Subcutaneous abdominal adipose tissue (tissue), 5 donors: ENCODE measurements at regions not wholly inside any gene's neighbourhood (a gene's known extent, or its start where the extent isn't known, plus 50 kb on each side); places are given as distances from the start of the nearest gene placed in this dataset.

Experiments used
- H3K27ac ChIP-seq: one replicate; pipeline ENCODE4 v1.7.0; 2013; ENCODE audit warnings: low read depth, mild to moderate bottlenecking, inconsistent platforms, low read length, moderate library complexity
- H3K27me3 ChIP-seq, 5 donors: one replicate each; pipeline ENCODE4 v1.7.0; 2013; ENCODE audit warnings: low read length in 5 of 5, inconsistent platforms in 1 of 5; ENCODE audit not compliant: control insufficient read depth in 5 of 5, insufficient read depth in 4 of 5
- H3K36me3 ChIP-seq, 5 donors: one replicate each; pipeline ENCODE4 v1.7.0; 2013; ENCODE audit warnings: low read length in 5 of 5; ENCODE audit not compliant: control insufficient read depth in 5 of 5, insufficient read depth in 5 of 5
- H3K4me1 ChIP-seq, 5 donors: one replicate each; pipeline ENCODE4 v1.7.0; 2013; ENCODE audit warnings: low read length in 5 of 5, mild to moderate bottlenecking in 3 of 5, moderate library complexity in 1 of 5; ENCODE audit not compliant: control insufficient read depth in 5 of 5, insufficient read depth in 5 of 5
- H3K4me3 ChIP-seq, 5 donors: one replicate each; pipeline ENCODE4 v1.7.0; 2013; ENCODE audit warnings: low read length in 5 of 5, low read depth in 1 of 5
- H3K9ac ChIP-seq, 5 donors: one replicate each; pipeline ENCODE4 v1.7.0; 2013; ENCODE audit warnings: low read length in 5 of 5, mild to moderate bottlenecking in 4 of 5, moderate library complexity in 3 of 5
- H3K9me3 ChIP-seq, 5 donors: one replicate each; pipeline ENCODE4 v1.7.0; 2013; ENCODE audit warnings: low read length in 5 of 5; ENCODE audit not compliant: control insufficient read depth in 5 of 5
- donor health status: healthy.
- donor health status: healthy.
- donor health status: healthy.
- donor health status: healthy.
- donor health status: healthy.

GRCh38 chr1:73167009-73167657 lies 884.8 kb upstream of the NEGR1 start:
- Histone ChIP-seq H3K27me3 (no peaks in the 10 kb centered on the region), H3K9ac (no peak overlapping the region), H3K9me3 (no peaks in the 10 kb centered on the region), H3K4me1 (no peaks in the 10 kb centered on the region), H3K4me3 (no peak overlapping the region), H3K27ac (no peak overlapping the region), H3K36me3 (no peaks in the 10 kb centered on the region)

- H3K9me3 ChIP-seq: no peaks in the 10 kb centered on the region
- no peaks in the 10 kb centered on the region for H3K4me1 ChIP-seq
- H3K27me3 ChIP-seq: no peaks in the 10 kb centered on the region
- no peaks in the 10 kb centered on the region for H3K36me3 ChIP-seq
- H3K27ac ChIP-seq: no peak overlapping the region
- H3K9ac ChIP-seq: no peak overlapping the region
- no peak overlapping the region for H3K4me3 ChIP-seq
These were observed 880.2 kb upstream of the NEGR1 start for GRCh38 chr1:73162564-73162963.

DNA sequence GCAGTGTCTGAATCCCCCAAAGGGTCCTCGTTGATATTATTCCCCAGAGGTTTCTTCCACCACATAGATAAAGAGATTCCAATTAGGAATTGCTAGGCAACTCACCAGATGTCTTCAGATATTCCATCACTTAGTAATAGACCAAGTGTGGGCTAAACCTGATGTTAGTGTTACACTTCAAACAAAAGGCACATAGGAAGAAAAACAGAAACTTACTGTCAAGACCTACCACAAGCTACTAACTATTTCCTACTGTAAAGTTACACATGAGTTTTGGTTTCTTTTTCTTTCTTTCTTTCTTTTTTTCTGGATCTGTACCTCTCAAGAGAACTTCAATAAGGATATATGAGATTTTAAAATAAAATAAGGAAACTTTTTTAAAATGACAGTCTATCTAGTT lies 879.1 kb upstream of the NEGR1 start:
- Histone ChIP-seq H3K36me3 (no peaks in the 10 kb centered on the region), H3K4me1 (no peaks in the 10 kb centered on the region), H3K9ac (no peak overlapping the region), H3K4me3 (no peak overlapping the region), H3K9me3 (no peaks in the 10 kb centered on the region), H3K27ac (no peak overlapping the region), H3K27me3 (no peaks in the 10 kb centered on the region)

DNA sequence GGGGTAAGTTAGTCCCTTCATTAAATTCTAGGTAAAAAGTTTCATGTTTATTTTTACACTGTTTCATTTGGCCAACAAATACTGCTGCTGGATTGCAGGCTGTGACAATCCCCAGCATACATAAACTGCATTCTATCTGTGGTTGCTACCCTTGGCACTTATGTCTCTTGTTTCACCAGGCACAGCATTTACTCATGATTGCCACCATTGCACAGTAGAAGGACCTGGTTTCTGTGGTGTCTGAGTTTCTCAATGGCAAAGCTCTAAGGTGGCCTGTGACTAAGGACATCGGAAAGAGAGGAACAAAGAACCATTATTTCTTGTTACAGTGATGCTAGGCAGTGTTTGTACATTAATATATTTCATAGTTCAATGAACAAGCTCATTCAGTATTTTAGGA lies 878.4 kb upstream of the NEGR1 start:
- Histone ChIP-seq H3K9me3 (no peaks in the 10 kb centered on the region), H3K27ac (no peak overlapping the region), H3K4me1 (no peaks in the 10 kb centered on the region), H3K4me3 (no peak overlapping the region), H3K27me3 (no peaks in the 10 kb centered on the region), H3K36me3 (no peaks in the 10 kb centered on the region), H3K9ac (no peak overlapping the region)

DNA sequence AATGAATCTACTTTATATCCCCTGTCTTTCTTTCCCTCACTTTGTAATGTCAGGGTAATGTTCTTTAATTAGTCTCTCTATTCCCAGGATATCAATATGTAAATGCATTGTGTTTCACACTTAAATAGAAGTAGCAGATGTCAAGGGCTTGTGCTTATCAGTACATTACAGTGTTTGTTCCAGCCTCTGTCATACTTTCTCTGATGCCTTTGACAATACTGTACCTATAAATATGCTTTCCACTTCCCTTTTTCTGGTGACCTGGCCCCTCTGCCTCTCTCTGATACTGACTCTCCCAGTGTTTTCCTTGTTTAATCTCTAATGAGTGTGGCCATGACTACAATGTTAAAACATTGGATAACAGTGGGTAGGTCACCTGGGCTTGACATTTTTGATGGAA lies 862.0 kb upstream of the NEGR1 start:
- Histone ChIP-seq H3K27me3 (no peaks in the 10 kb centered on the region), H3K9me3 (no peaks in the 10 kb centered on the region), H3K9ac (no peak overlapping the region), H3K4me1 (no peaks in the 10 kb centered on the region), H3K27ac (no peak overlapping the region), H3K36me3 (no peaks in the 10 kb centered on the region), H3K4me3 (no peak overlapping the region)

DNA sequence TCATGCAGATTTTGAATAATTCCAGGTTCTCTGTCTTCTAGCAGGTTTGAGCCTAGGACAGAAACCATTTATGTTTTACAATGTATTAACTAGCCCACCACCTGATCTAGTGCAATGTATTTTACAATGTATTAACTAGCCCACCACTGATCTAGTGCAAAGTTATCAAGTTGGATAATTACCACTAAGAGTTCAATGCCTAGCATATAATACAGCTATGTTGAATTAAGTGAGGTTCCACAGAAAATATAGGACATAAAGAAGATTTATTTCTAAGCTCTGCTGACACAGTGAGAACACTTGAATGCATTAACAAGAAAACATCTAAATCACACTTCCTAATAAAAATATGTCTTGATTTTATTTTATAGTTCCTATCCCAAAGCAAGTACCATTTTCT lies 854.6 kb upstream of the NEGR1 start:
- Histone ChIP-seq H3K27me3 (no peaks in the 10 kb centered on the region), H3K9ac (no peak overlapping the region), H3K9me3 (no peaks in the 10 kb centered on the region), H3K4me3 (no peak overlapping the region), H3K36me3 (no peaks in the 10 kb centered on the region), H3K27ac (no peak overlapping the region), H3K4me1 (no peaks in the 10 kb centered on the region)

DNA sequence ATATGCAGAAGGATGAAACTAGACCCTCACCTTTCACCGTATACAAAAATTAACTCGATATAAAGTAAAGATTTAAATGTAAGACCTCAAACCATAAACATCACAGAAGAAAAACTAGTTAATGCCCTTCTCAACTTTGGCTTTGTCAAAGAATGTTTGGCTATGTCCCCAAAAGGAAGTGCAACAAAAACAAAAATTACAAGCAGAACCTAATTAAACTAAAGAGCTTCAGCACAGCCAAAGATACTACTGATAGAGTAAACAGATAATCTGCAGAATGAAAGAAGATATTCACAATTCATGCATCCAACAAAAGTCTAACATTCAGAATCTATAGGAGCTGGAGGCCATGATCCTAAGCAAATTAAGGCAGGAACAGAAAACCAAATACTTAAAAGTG lies 824.6 kb upstream of the NEGR1 start:
- Histone ChIP-seq H3K36me3 (no peaks in the 10 kb centered on the region), H3K4me3 (no peak overlapping the region), H3K4me1 (no peaks in the 10 kb centered on the region), H3K27me3 (no peaks in the 10 kb centered on the region), H3K9me3 (peaks cover 0 to 27% (median 8%) of the 10 kb centered on the region in 5 donors), H3K27ac (no peak overlapping the region), H3K9ac (no peak overlapping the region)

- Histone ChIP-seq H3K4me3 (no peak overlapping the region), H3K9ac (no peak overlapping the region), H3K4me1 (no peaks in the 10 kb centered on the region), H3K9me3 (peaks cover 0 to 27% (median 8%) of the 10 kb centered on the region in 5 donors), H3K27ac (no peak overlapping the region), H3K27me3 (no peaks in the 10 kb centered on the region), H3K36me3 (no peaks in the 10 kb centered on the region)
These were observed 823.4 kb upstream of the NEGR1 start for GRCh38 chr1:73105755-73106154.

DNA sequence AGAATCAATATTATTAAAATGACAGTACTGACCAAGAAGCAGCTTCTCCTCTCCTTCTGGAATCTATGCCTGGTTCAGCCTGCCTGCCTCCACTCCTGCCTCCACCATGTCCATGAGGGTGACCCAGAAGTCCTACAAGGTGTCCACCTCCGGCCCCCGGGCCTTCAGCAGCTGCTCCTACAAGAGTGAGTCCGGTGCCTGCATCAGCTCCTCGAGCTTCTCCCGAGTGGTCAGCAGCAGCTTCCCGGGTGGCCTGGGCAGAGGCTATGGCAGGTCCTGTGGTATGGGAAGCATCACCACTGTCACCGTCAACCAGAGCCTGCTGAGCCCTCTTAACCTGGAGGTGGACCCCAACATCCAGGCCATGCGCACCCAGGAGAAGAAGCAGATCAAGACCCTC lies 822.4 kb upstream of the NEGR1 start:
- no peaks in the 10 kb centered on the region for H3K27me3 ChIP-seq
- no peaks in the 10 kb centered on the region for H3K36me3 ChIP-seq
- H3K9ac ChIP-seq: no peak overlapping the region
- H3K4me3 ChIP-seq: no peak overlapping the region
- H3K9me3 ChIP-seq: peaks cover 0 to 27% (median 8%) of the 10 kb centered on the region in 5 donors
- no peaks in the 10 kb centered on the region for H3K4me1 ChIP-seq
- no peak overlapping the region for H3K27ac ChIP-seq

DNA sequence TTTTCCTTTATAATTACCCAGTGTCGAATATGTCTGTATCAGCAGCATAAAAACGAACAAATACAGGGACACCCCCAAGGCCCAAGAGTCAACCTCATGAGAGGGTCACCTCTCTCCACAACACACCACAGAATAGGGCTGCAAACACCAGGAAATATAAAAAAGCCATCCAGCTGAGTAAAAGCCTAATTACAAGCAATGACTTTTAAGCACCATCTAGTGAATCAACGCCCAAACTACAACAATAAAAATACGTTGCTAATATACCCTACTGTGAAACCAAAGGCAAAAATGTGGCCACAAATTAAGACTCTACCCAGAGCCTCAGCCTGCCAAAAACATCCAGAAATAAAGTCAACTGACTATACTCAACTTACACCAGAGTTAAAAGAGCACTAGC lies 817.9 kb upstream of the NEGR1 start:
- H3K36me3 ChIP-seq: no peaks in the 10 kb centered on the region
- no peaks in the 10 kb centered on the region for H3K4me1 ChIP-seq
- H3K9me3 ChIP-seq: peaks cover 0 to 12% (median 3%) of the 10 kb centered on the region in 5 donors
- H3K9ac ChIP-seq: no peak overlapping the region
- no peaks in the 10 kb centered on the region for H3K27me3 ChIP-seq
- H3K4me3 ChIP-seq: no peak overlapping the region
- no peak overlapping the region for H3K27ac ChIP-seq

DNA sequence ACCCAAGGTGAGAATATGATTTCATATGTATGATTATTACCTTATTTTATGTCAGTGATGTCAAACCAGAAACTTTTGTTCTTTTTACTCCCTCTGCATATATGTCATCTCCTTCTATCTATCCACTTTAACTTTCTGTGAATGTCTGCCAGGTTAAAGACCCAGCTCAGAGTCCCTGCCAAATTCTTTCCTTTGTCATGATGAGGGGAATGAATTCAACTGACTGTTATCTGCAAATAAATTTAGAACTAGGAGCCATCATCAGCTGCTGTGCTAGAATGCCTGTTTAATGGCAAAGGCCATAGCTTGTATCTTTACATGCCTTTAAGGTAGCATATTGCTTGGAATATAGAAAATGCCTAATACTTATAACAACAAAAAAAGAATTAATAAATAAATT lies 815.6 kb upstream of the NEGR1 start:
- no peaks in the 10 kb centered on the region for H3K27me3 ChIP-seq
- no peak overlapping the region for H3K4me3 ChIP-seq
- no peaks in the 10 kb centered on the region for H3K36me3 ChIP-seq
- no peak overlapping the region for H3K9ac ChIP-seq
- H3K9me3 ChIP-seq: peaks cover 0 to 6% (median 0%) of the 10 kb centered on the region in 5 donors
- no peaks in the 10 kb centered on the region for H3K4me1 ChIP-seq
- no peak overlapping the region for H3K27ac ChIP-seq
